Sigmoid colon (tissue), 6 donors: ENCODE measurements at regions not wholly inside any gene's neighbourhood (a gene's known extent, or its start where the extent isn't known, plus 50 kb on each side); places are given as distances from the start of the nearest gene placed in this dataset.
"Not testable (repeated sequence)": the region's sequence is repeated elsewhere in the genome, so short reads cannot be mapped to it uniquely, and the experiment has no call there.

ENCODE experiments used
- DNase-seq: peaks from one replicate; pipeline ENCODE4 v3.0.0-alpha.2; 2019
- H3K27ac ChIP-seq, 4 donors: fragments of 200-600 bp; sonication (generic); one replicate each; pipeline ENCODE4 v1.5.1; 2016 to 2019; ENCODE audit warnings: mild to moderate bottlenecking in 1 of 4
- H3K27me3 ChIP-seq, 3 donors: fragments of 200-600 bp; sonication (generic); one replicate each; pipeline ENCODE4 v1.5.1; 2019; ENCODE audit warnings: mild to moderate bottlenecking in 1 of 3
- H3K36me3 ChIP-seq, 4 donors: fragments of 200-600 bp; sonication (generic); one replicate each; pipeline ENCODE4 v1.5.1; 2016 to 2019
- H3K4me1 ChIP-seq, 4 donors: fragments of 200-600 bp; sonication (generic); one replicate each; pipeline ENCODE4 v1.5.1; 2017 to 2019
- H3K4me3 ChIP-seq, 4 donors: fragments of 200-600 bp; sonication (generic); one replicate each; pipeline ENCODE4 v1.5.1; 2017 to 2019; ENCODE audit warnings: mild to moderate bottlenecking in 2 of 4, moderate library complexity in 1 of 4
- H3K9me3 ChIP-seq, 4 donors: fragments of 200-600 bp in 3 of 4; sonication (generic) in 3 of 4; one replicate each; pipeline versions ENCODE4 v1.5.1 to v1.6.1; 2013 to 2019
- EP300 ChIP-seq, 4 donors: sonication (generic); formaldehyde crosslinking; IDR thresholded peaks; one replicate each; pipeline ENCODE4 v1.6.1; 2017; ENCODE audit warnings: antibody characterized with exemption in 4 of 4
- POLR2A ChIP-seq, 2 donors: fragments of 450-650 bp; IDR thresholded peaks; one replicate each; pipeline ENCODE4 v1.6.1; 2016; ENCODE audit warnings: antibody characterized with exemption in 2 of 2, mild to moderate bottlenecking in 2 of 2, moderate library complexity in 2 of 2
- POLR2AphosphoS5 ChIP-seq, 4 donors: sonication (generic); formaldehyde crosslinking; IDR thresholded peaks; one replicate each; pipeline ENCODE4 v1.6.1; 2017; ENCODE audit warnings: antibody characterized with exemption in 4 of 4
- WGBS, 2 donors: extraction: QIAGEN DNeasy Blood & Tissue Kit; methylation state at CpG; one replicate each; pipeline ENCODE4 v1.1.7; 2013; 5-methylcytosine and 5-hydroxymethylcytosine counted together
- intact Hi-C: fragments of 100-400 bp; cut with DNase I; formaldehyde crosslinking; loops from one replicate; pipeline ENCODE4 v1.15.1; 2023
- TF ChIP-seq, protein P1 (sequence below), 4 experiments: fragments of 450-650 bp in 3 of 4; fragments of 200-600 bp in 1 of 4; IDR thresholded peaks; one replicate each; pipeline ENCODE4 v1.5.1; 2016 to 2019; ENCODE audit warnings: antibody characterized with exemption in 4 of 4, mild to moderate bottlenecking in 3 of 4, moderate library complexity in 2 of 4
- donor health status: healthy with polysubstance abuse.
- donor health status: healthy.

GRCh38 chr5:118115791-118116190 is 872.6 kb downstream of the DTWD2 start:
- intact Hi-C loops = no loop called here
- TF ChIP-seq POLR2A (IDR thresholded peaks at IDR 0.05) (no peak), POLR2AphosphoS5 (IDR thresholded peaks at IDR 0.05) (no peak), EP300 (IDR thresholded peaks at IDR 0.05) (no peak)
- TF ChIP-seq, protein P1, sequence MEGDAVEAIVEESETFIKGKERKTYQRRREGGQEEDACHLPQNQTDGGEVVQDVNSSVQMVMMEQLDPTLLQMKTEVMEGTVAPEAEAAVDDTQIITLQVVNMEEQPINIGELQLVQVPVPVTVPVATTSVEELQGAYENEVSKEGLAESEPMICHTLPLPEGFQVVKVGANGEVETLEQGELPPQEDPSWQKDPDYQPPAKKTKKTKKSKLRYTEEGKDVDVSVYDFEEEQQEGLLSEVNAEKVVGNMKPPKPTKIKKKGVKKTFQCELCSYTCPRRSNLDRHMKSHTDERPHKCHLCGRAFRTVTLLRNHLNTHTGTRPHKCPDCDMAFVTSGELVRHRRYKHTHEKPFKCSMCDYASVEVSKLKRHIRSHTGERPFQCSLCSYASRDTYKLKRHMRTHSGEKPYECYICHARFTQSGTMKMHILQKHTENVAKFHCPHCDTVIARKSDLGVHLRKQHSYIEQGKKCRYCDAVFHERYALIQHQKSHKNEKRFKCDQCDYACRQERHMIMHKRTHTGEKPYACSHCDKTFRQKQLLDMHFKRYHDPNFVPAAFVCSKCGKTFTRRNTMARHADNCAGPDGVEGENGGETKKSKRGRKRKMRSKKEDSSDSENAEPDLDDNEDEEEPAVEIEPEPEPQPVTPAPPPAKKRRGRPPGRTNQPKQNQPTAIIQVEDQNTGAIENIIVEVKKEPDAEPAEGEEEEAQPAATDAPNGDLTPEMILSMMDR (IDR thresholded peaks at IDR 0.05) = no peak
- Histone ChIP-seq H3K27me3 (no peaks in the 10 kb centered on the region), H3K4me3 (no peak overlapping the region), H3K27ac (no peak overlapping the region), H3K4me1 (no peaks in the 10 kb centered on the region), H3K9me3 (no peaks in the 10 kb centered on the region), H3K36me3 (no peaks in the 10 kb centered on the region)
- no peak for DNase-seq
- 50 to 70% methylated on average over 4 of the region's 4 CpGs for WGBS, 2 donors

- 74 to 80% methylated on average over 5 of the region's 5 CpGs for WGBS, 2 donors
- Histone ChIP-seq H3K27me3 (no peaks in the 10 kb centered on the region), H3K27ac (no peak overlapping the region), H3K4me3 (no peak overlapping the region), H3K36me3 (no peaks in the 10 kb centered on the region), H3K4me1 (no peaks in the 10 kb centered on the region), H3K9me3 (no peaks in the 10 kb centered on the region)
- no peak for TF ChIP-seq EP300 (IDR thresholded peaks at IDR 0.05)
- TF ChIP-seq POLR2A (IDR thresholded peaks at IDR 0.05) = no peak
- TF ChIP-seq POLR2AphosphoS5 (IDR thresholded peaks at IDR 0.05) = no peak
- TF ChIP-seq, protein P1 (IDR thresholded peaks at IDR 0.05) = no peak
- intact Hi-C loops = no loop called here
- no peak for DNase-seq
Observed at GRCh38 chr5:118111956-118112355, 876.4 kb downstream of the DTWD2 start.

DNA sequence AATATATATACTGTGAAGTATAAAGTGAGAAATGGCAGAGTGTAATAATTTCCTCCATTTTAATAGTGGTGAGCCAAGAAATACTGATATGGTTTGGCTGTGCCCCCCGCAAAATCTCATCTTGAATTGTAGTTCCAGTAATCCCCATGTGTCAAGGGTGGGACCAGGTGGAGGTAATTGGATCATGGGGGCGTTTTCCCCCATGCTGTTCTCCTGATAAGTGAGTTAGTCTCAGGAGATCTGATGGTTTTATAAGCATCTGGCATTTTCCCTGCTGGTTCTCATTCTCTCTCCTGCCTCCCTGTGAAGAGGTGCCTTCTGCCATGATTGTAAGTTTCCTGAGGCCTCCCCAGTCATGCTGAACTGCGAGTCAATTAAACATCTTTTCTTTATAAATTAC is 881.1 kb downstream of the DTWD2 start:
- 58% methylated on average over 3 of the region's 3 CpGs for WGBS, 2 donors
- H3K4me1 ChIP-seq, H3K27ac ChIP-seq, H3K27me3 ChIP-seq, H3K9me3 ChIP-seq, DNase-seq, H3K36me3 ChIP-seq, H3K4me3 ChIP-seq, intact Hi-C loops: not testable (repeated sequence)

- H3K4me3 ChIP-seq = no peak overlapping the region
- intact Hi-C loops = no loop called here
- no peak overlapping the region for H3K27ac ChIP-seq
- H3K9me3 ChIP-seq = no peaks in the 10 kb centered on the region
- no peak for DNase-seq
- no peaks in the 10 kb centered on the region for H3K4me1 ChIP-seq
- TF ChIP-seq EP300 (IDR thresholded peaks at IDR 0.05) = no peak
- TF ChIP-seq, protein P1 (IDR thresholded peaks at IDR 0.05) = no peak
- TF ChIP-seq POLR2A (IDR thresholded peaks at IDR 0.05) = no peak
- no peak for TF ChIP-seq POLR2AphosphoS5 (IDR thresholded peaks at IDR 0.05)
- H3K27me3 ChIP-seq = no peaks in the 10 kb centered on the region
- WGBS, 2 donors = 83 to 93% methylated on average over 1 of the region's 1 CpG
- H3K36me3 ChIP-seq = no peaks in the 10 kb centered on the region
Observed at GRCh38 chr5:118098716-118099115, 889.6 kb downstream of the DTWD2 start.

DNA sequence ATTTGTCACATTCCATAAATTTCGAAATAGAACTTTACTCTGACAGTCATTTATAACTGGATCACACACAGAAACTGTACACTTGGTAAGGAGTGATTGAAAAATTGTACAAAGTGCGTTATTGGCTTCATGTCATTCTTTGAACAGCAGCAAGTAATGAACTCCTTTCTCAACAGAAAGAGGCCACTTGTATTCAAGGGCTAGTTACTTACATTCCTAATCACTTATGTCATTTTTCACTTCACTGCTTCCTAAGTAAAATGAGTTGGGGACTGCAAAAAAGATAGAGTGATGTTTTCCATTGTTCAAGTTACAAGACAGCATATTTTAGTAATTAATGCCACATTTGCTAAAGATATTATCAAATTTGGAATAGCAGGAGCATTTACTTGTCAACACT is 893.2 kb downstream of the DTWD2 start:
- no peaks in the 10 kb centered on the region for H3K9me3 ChIP-seq
- intact Hi-C loops = no loop called here
- no peak overlapping the region for H3K27ac ChIP-seq
- no peak for DNase-seq
- no peaks in the 10 kb centered on the region for H3K4me1 ChIP-seq
- no peak overlapping the region for H3K4me3 ChIP-seq
- TF ChIP-seq POLR2A (IDR thresholded peaks at IDR 0.05) = no peak
- no peak for TF ChIP-seq POLR2AphosphoS5 (IDR thresholded peaks at IDR 0.05)
- no peaks in the 10 kb centered on the region for H3K36me3 ChIP-seq
- WGBS, 2 donors = 39 to 59% methylated on average over 2 of the region's 2 CpGs
- no peaks in the 10 kb centered on the region for H3K27me3 ChIP-seq

GRCh38 chr5:118088448-118088847 is 899.9 kb downstream of the DTWD2 start:
- H3K36me3 ChIP-seq = no peaks in the 10 kb centered on the region
- TF ChIP-seq POLR2A (IDR thresholded peaks at IDR 0.05) (no peak), EP300 (IDR thresholded peaks at IDR 0.05) (no peak), POLR2AphosphoS5 (IDR thresholded peaks at IDR 0.05) (no peak)
- TF ChIP-seq, protein P1 (IDR thresholded peaks at IDR 0.05) = no peak
- intact Hi-C loops = no loop called here
- DNase-seq = no peak
- no peaks in the 10 kb centered on the region for H3K27me3 ChIP-seq
- no peak overlapping the region for H3K4me3 ChIP-seq
- no peaks in the 10 kb centered on the region for H3K9me3 ChIP-seq
- H3K4me1 ChIP-seq = no peaks in the 10 kb centered on the region
- H3K27ac ChIP-seq = no peak overlapping the region
